NB4 (cell line): ENCODE measurements at regions not wholly inside any gene's neighbourhood (a gene's known extent, or its start where the extent isn't known, plus 50 kb on each side); places are given as distances from the start of the nearest gene placed in this dataset.

Experiments used
- MYC ChIP-seq: IDR thresholded peaks from 2 replicates; pipeline ENCODE4 v1.6.1; 2011; ENCODE audit warnings: low read depth, low read length
- POLR2A ChIP-seq: IDR thresholded peaks from 2 replicates; pipeline ENCODE4 v1.6.1; 2011; ENCODE audit warnings: mild to moderate bottlenecking; ENCODE audit not compliant: insufficient read length; ENCODE audit errors: extremely low read depth
- TF ChIP-seq, protein P1 (sequence below): IDR thresholded peaks from one replicate; pipeline ENCODE4 v1.5.1; 2012; ENCODE audit warnings: low read depth, low read length
- TF ChIP-seq, protein P2 (sequence below): IDR thresholded peaks from 2 replicates; pipeline ENCODE4 v1.6.1; 2011; ENCODE audit warnings: low read depth, low read length

DNA sequence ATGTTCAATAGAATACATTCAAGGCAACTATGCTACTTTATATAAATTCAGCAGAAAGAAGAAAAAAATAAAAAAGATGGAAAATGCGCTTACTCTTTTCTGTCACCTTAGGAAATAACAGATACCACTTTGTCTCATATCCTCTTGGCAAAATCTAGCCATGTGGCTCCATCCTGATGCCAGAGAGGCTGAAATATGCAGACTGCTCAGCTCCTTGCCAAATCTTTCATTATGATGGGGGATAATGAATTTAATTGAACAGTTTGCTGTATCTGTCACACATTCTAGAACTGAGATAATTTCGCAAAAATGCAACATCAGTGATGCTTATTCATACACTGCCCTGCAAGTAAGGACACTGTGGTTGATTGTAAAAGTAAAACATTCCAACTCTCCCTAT lies 1081.5 kb downstream of the PLOD2 start:
- TF ChIP-seq, protein P1, sequence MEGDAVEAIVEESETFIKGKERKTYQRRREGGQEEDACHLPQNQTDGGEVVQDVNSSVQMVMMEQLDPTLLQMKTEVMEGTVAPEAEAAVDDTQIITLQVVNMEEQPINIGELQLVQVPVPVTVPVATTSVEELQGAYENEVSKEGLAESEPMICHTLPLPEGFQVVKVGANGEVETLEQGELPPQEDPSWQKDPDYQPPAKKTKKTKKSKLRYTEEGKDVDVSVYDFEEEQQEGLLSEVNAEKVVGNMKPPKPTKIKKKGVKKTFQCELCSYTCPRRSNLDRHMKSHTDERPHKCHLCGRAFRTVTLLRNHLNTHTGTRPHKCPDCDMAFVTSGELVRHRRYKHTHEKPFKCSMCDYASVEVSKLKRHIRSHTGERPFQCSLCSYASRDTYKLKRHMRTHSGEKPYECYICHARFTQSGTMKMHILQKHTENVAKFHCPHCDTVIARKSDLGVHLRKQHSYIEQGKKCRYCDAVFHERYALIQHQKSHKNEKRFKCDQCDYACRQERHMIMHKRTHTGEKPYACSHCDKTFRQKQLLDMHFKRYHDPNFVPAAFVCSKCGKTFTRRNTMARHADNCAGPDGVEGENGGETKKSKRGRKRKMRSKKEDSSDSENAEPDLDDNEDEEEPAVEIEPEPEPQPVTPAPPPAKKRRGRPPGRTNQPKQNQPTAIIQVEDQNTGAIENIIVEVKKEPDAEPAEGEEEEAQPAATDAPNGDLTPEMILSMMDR, result no peak
- TF ChIP-seq POLR2A, result no peak
- TF ChIP-seq, protein P2, sequence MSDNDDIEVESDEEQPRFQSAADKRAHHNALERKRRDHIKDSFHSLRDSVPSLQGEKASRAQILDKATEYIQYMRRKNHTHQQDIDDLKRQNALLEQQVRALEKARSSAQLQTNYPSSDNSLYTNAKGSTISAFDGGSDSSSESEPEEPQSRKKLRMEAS, result no peak
- TF ChIP-seq MYC, result no peak
